Activated CD4-positive, alpha-beta memory T cell treated with anti-CD3 and anti-CD28 coated beads for 36 hours (primary cell): ENCODE measurements at regions not wholly inside any gene's neighbourhood (a gene's known extent, or its start where the extent isn't known, plus 50 kb on each side); places are given as distances from the start of the nearest gene placed in this dataset.

Source experiments
- CTCF ChIA-PET: fragments of 350-600 bp; sonication (Branson Sonifier 250); formaldehyde crosslinking; loops from one replicate; lab custom pipeline; 2021; ENCODE audit warnings: antibody characterized with exemption, inconsistent platforms; lab: Charles Lee
- POLR2A ChIA-PET: fragments of 350-600 bp; sonication (Branson Sonifier 250); formaldehyde crosslinking; loops from one replicate; lab custom pipeline; 2021; ENCODE audit warnings: antibody characterized with exemption; lab: Charles Lee
- DNase-seq: peaks from one replicate; pipeline ENCODE4 v3.0.0-alpha.2; 2020
- H3K27ac Mint-ChIP-seq: one replicate; pipeline ENCODE4 v1.8.0; 2021; ENCODE audit warnings: mixed read lengths
- H3K27me3 Mint-ChIP-seq: one replicate; pipeline ENCODE4 v1.8.0; 2021; ENCODE audit warnings: mixed read lengths
- H3K36me3 Mint-ChIP-seq: one replicate; pipeline ENCODE4 v1.8.0; 2021; ENCODE audit warnings: mixed read lengths
- H3K4me1 Mint-ChIP-seq: one replicate; pipeline ENCODE4 v1.8.0; 2021; ENCODE audit warnings: low read depth, mixed read lengths
- H3K4me3 Mint-ChIP-seq: one replicate; pipeline ENCODE4 v1.8.0; 2021; ENCODE audit warnings: mild to moderate bottlenecking, mixed read lengths
- H3K9me3 Mint-ChIP-seq: one replicate; pipeline ENCODE4 v1.8.0; 2021; ENCODE audit warnings: mixed read lengths
- intact Hi-C: fragments of 100-400 bp; cut with micrococcal nuclease; formaldehyde crosslinking; loops from one replicate; pipeline ENCODE4 v1.15.1; 2023

- Mint-ChIP-seq H3K27me3 (no peaks in the 10 kb centered on the region), H3K4me3 (no peak overlapping the region), H3K27ac (no peak overlapping the region), H3K36me3 (no peaks in the 10 kb centered on the region), H3K4me1 (no peaks in the 10 kb centered on the region), H3K9me3 (peaks cover 7% of the 10 kb centered on the region)
- CTCF ChIA-PET = interaction anchor here (0.7 kb wide), 1 partner anchor 145 kb away, joined by 3 read pairs; no protein-coding TSS in a partner anchor
- POLR2A ChIA-PET = no interaction called here
- intact Hi-C loops = no loop called here
- DNase-seq = no peak
Measured at GRCh38 chr18:60643009-60643408, 270.4 kb upstream of the MC4R start.

- no peaks in the 10 kb centered on the region for H3K27me3 Mint-ChIP-seq
- H3K9me3 Mint-ChIP-seq = peaks cover 2% of the 10 kb centered on the region
- H3K4me3 Mint-ChIP-seq = no peak overlapping the region
- ChIA-PET POLR2A (no interaction called here), CTCF (no interaction called here)
- intact Hi-C loops = no loop called here
- no peaks in the 10 kb centered on the region for H3K36me3 Mint-ChIP-seq
- DNase-seq = no peak
- H3K4me1 Mint-ChIP-seq = no peaks in the 10 kb centered on the region
- H3K27ac Mint-ChIP-seq = no peak overlapping the region
Measured at GRCh38 chr18:60646725-60647124, 274.1 kb upstream of the MC4R start.

GRCh38 chr18:60649107-60649506, 276.5 kb upstream of the MC4R start:
- H3K4me3 Mint-ChIP-seq = no peak overlapping the region
- no peak overlapping the region for H3K27ac Mint-ChIP-seq
- no peaks in the 10 kb centered on the region for H3K27me3 Mint-ChIP-seq
- H3K9me3 Mint-ChIP-seq = no peaks in the 10 kb centered on the region
- intact Hi-C loops = no loop called here
- no peak for DNase-seq
- no peaks in the 10 kb centered on the region for H3K36me3 Mint-ChIP-seq
- no peaks in the 10 kb centered on the region for H3K4me1 Mint-ChIP-seq
- CTCF ChIA-PET = no interaction called here
- POLR2A ChIA-PET = no interaction called here

- Mint-ChIP-seq H3K9me3 (no peaks in the 10 kb centered on the region), H3K4me3 (no peak overlapping the region), H3K27ac (no peak overlapping the region), H3K4me1 (no peaks in the 10 kb centered on the region), H3K27me3 (no peaks in the 10 kb centered on the region), H3K36me3 (no peaks in the 10 kb centered on the region)
- no peak for DNase-seq
- ChIA-PET CTCF (no interaction called here), POLR2A (no interaction called here)
- intact Hi-C loops = no loop called here
Measured at GRCh38 chr18:60649842-60650536, 277.4 kb upstream of the MC4R start.

GRCh38 chr18:60654298-60654697, 281.7 kb upstream of the MC4R start:
- Mint-ChIP-seq H3K36me3 (no peaks in the 10 kb centered on the region), H3K9me3 (no peaks in the 10 kb centered on the region), H3K4me1 (no peaks in the 10 kb centered on the region), H3K27me3 (no peaks in the 10 kb centered on the region), H3K4me3 (no peak overlapping the region), H3K27ac (no peak overlapping the region)
- DNase-seq = no peak
- intact Hi-C loops = no loop called here
- POLR2A ChIA-PET = interaction anchor here (0.6 kb wide), 1 partner anchor 1296 kb away, joined by 3 read pairs; no protein-coding TSS in a partner anchor
- CTCF ChIA-PET = no interaction called here

- Mint-ChIP-seq H3K27me3 (no peaks in the 10 kb centered on the region), H3K27ac (no peak overlapping the region), H3K36me3 (no peaks in the 10 kb centered on the region), H3K9me3 (no peaks in the 10 kb centered on the region), H3K4me1 (no peaks in the 10 kb centered on the region), H3K4me3 (no peak overlapping the region)
- POLR2A ChIA-PET = no interaction called here
- intact Hi-C loops = no loop called here
- CTCF ChIA-PET = no interaction called here
- DNase-seq = no peak
Measured at GRCh38 chr18:60656553-60656952, 284.0 kb upstream of the MC4R start.

GRCh38 chr18:60662491-60662890, 289.9 kb upstream of the MC4R start:
- H3K4me3 Mint-ChIP-seq = no peak overlapping the region
- peaks cover 7% of the 10 kb centered on the region for H3K9me3 Mint-ChIP-seq
- ChIA-PET CTCF (no interaction called here), POLR2A (no interaction called here)
- H3K4me1 Mint-ChIP-seq = no peaks in the 10 kb centered on the region
- no peaks in the 10 kb centered on the region for H3K36me3 Mint-ChIP-seq
- DNase-seq = no peak
- no peaks in the 10 kb centered on the region for H3K27me3 Mint-ChIP-seq
- intact Hi-C loops = no loop called here
- H3K27ac Mint-ChIP-seq = no peak overlapping the region

GRCh38 chr18:60663060-60663989, 290.8 kb upstream of the MC4R start:
- Mint-ChIP-seq H3K27me3 (no peaks in the 10 kb centered on the region), H3K27ac (no peak overlapping the region), H3K4me1 (no peaks in the 10 kb centered on the region), H3K4me3 (no peak overlapping the region), H3K9me3 (peaks cover 7% of the 10 kb centered on the region), H3K36me3 (no peaks in the 10 kb centered on the region)
- intact Hi-C loops = no loop called here
- POLR2A ChIA-PET = no interaction called here
- CTCF ChIA-PET = no interaction called here
- no peak for DNase-seq

GRCh38 chr18:60664736-60665135, 292.2 kb upstream of the MC4R start:
- POLR2A ChIA-PET = no interaction called here
- Mint-ChIP-seq H3K9me3 (peaks cover 7% of the 10 kb centered on the region), H3K36me3 (no peaks in the 10 kb centered on the region), H3K27me3 (no peaks in the 10 kb centered on the region), H3K4me3 (no peak overlapping the region), H3K27ac (no peak overlapping the region), H3K4me1 (no peaks in the 10 kb centered on the region)
- CTCF ChIA-PET = no interaction called here
- intact Hi-C loops = no loop called here
- no peak for DNase-seq

GRCh38 chr18:60667016-60667415, 294.4 kb upstream of the MC4R start:
- POLR2A ChIA-PET = no interaction called here
- DNase-seq = no peak
- intact Hi-C loops = no loop called here
- Mint-ChIP-seq H3K27ac (no peak overlapping the region), H3K4me3 (no peak overlapping the region), H3K36me3 (no peaks in the 10 kb centered on the region), H3K9me3 (peaks cover 7% of the 10 kb centered on the region), H3K27me3 (no peaks in the 10 kb centered on the region), H3K4me1 (no peaks in the 10 kb centered on the region)
- CTCF ChIA-PET = no interaction called here

GRCh38 chr18:60668583-60668982, 296.0 kb upstream of the MC4R start:
- no peak for DNase-seq
- ChIA-PET CTCF (no interaction called here), POLR2A (no interaction called here)
- Mint-ChIP-seq H3K4me3 (no peak overlapping the region), H3K9me3 (peaks cover 7% of the 10 kb centered on the region), H3K36me3 (no peaks in the 10 kb centered on the region), H3K27ac (no peak overlapping the region), H3K27me3 (no peaks in the 10 kb centered on the region), H3K4me1 (no peaks in the 10 kb centered on the region)
- intact Hi-C loops = no loop called here

GRCh38 chr18:60669938-60670337, 297.4 kb upstream of the MC4R start:
- H3K27ac Mint-ChIP-seq = no peak overlapping the region
- CTCF ChIA-PET = no interaction called here
- H3K9me3 Mint-ChIP-seq = peaks cover 2% of the 10 kb centered on the region
- POLR2A ChIA-PET = no interaction called here
- H3K4me3 Mint-ChIP-seq = no peak overlapping the region
- no peak for DNase-seq
- H3K4me1 Mint-ChIP-seq = no peaks in the 10 kb centered on the region
- intact Hi-C loops = no loop called here
- H3K36me3 Mint-ChIP-seq = no peaks in the 10 kb centered on the region
- H3K27me3 Mint-ChIP-seq = no peaks in the 10 kb centered on the region
